GM06990 (cell line): ENCODE measurements at regions not wholly inside any gene's neighbourhood (a gene's known extent, or its start where the extent isn't known, plus 50 kb on each side); places are given as distances from the start of the nearest gene placed in this dataset.

Experiments
- DNase-seq: peaks from one replicate; pipeline ENCODE4 v3.0.0-alpha.2; 2011; ENCODE audit not compliant: insufficient read length; ENCODE audit errors: extremely low read depth
- H3K27me3 ChIP-seq: replicated peaks from 2 replicates; pipeline ENCODE4 v1.6.0; 2011; ENCODE audit warnings: low read length; ENCODE audit not compliant: control insufficient read depth, insufficient read depth
- H3K36me3 ChIP-seq: 2 replicates; pipeline ENCODE4 v1.5.1; 2011; ENCODE audit warnings: low read length; ENCODE audit not compliant: control insufficient read depth, insufficient read depth
- H3K4me3 ChIP-seq: replicated peaks from 2 replicates; pipeline ENCODE4 v1.5.1; 2011; ENCODE audit warnings: low read depth, mild to moderate bottlenecking, control low read depth, low read length
- CTCF ChIP-seq: IDR thresholded peaks from 2 replicates; pipeline ENCODE4 v1.5.1; 2011; ENCODE audit warnings: low read length, control low read depth, mild to moderate bottlenecking, inconsistent platforms; ENCODE audit not compliant: insufficient read depth, poor library complexity, severe bottlenecking

GRCh38 chr18:54433368-54433767, 75.7 kb downstream of the C18orf54 start:
- TF ChIP-seq CTCF, result no peak
- Histone ChIP-seq H3K4me3 (no peak overlapping the region), H3K27me3 (no peaks in the 10 kb centered on the region), H3K36me3 (no peaks in the 10 kb centered on the region)
- DNase-seq, result no peak

GRCh38 chr18:54433857-54434256, 76.2 kb downstream of the C18orf54 start:
- no peak for DNase-seq
- no peak for TF ChIP-seq CTCF
- Histone ChIP-seq H3K27me3 (no peaks in the 10 kb centered on the region), H3K4me3 (no peak overlapping the region), H3K36me3 (no peaks in the 10 kb centered on the region)

DNA sequence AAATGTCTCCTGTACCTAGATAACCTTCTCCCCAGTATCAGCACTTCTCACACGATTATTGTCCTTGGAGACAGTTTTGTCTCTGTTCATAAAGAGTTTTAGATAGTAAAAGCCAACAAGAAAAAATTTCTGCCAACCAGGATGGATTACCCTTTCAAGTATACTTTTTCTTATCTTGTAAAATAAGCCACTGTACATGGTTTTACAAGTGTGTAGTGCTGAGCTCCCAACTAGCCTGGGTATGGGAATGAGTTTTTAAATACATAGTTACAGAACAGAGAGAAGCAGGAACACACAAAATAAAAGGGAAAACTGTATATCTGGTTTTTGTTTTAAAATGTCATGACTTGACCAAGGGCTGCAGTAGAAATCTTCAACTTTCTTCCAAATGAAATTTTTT, 76.7 kb downstream of the C18orf54 start:
- H3K27me3 ChIP-seq, result no peaks in the 10 kb centered on the region
- no peak for TF ChIP-seq CTCF
- no peaks in the 10 kb centered on the region for H3K36me3 ChIP-seq
- DNase-seq, result no peak
- H3K4me3 ChIP-seq, result no peak overlapping the region

- no peak for TF ChIP-seq CTCF
- DNase-seq, result no peak
- Histone ChIP-seq H3K36me3 (no peaks in the 10 kb centered on the region), H3K27me3 (no peaks in the 10 kb centered on the region), H3K4me3 (no peak overlapping the region)
These were observed 78.8 kb downstream of the C18orf54 start for GRCh38 chr18:54436501-54436900.

GRCh38 chr18:54440292-54440691, 82.6 kb downstream of the C18orf54 start:
- Histone ChIP-seq H3K36me3 (no peaks in the 10 kb centered on the region), H3K4me3 (no peak overlapping the region), H3K27me3 (no peaks in the 10 kb centered on the region; the same call in 1 of the 2 replicates)
- TF ChIP-seq CTCF, result no peak
- DNase-seq, result no peak

GRCh38 chr18:54444319-54444914, 86.7 kb downstream of the C18orf54 start:
- Histone ChIP-seq H3K36me3 (no peaks in the 10 kb centered on the region), H3K27me3 (no peaks in the 10 kb centered on the region; the same call in 1 of the 2 replicates), H3K4me3 (no peak overlapping the region)
- DNase-seq, result no peak
- TF ChIP-seq CTCF, result peak; percentile 75
